Astrocyte (in vitro differentiated cells and primary cell): ENCODE measurements at regions not wholly inside any gene's neighbourhood (a gene's known extent, or its start where the extent isn't known, plus 50 kb on each side); places are given as distances from the start of the nearest gene placed in this dataset.

Experiments
- DNase-seq: peaks from one replicate; pipeline ENCODE4 v3.0.0-alpha.2; 2010; ENCODE audit warnings: low read depth
- FAIRE-seq: peaks from 2 replicates; lab custom pipeline; 2011; peaks lifted over from hg19 to GRCh38; lab: Jason Lieb, UNC
- H2AFZ ChIP-seq: 2 replicates; pipeline ENCODE4 v1.6.0; 2012; ENCODE audit warnings: low read depth, low read length, inconsistent platforms
- H3K27ac ChIP-seq: 2 replicates; pipeline ENCODE4 v1.5.1; 2011; ENCODE audit warnings: low read depth, low read length, inconsistent platforms
- H3K27me3 ChIP-seq: 2 replicates; pipeline ENCODE4 v1.6.0; 2011; ENCODE audit warnings: low read length, inconsistent platforms; ENCODE audit not compliant: insufficient read depth
- H3K36me3 ChIP-seq: 2 replicates; pipeline ENCODE4 v1.5.1; 2011; ENCODE audit warnings: low read length, inconsistent platforms; ENCODE audit not compliant: insufficient read depth
- H3K4me1 ChIP-seq: 2 replicates; pipeline ENCODE4 v1.5.1; 2011; ENCODE audit warnings: low read length, inconsistent platforms; ENCODE audit not compliant: insufficient read depth
- H3K4me2 ChIP-seq: 2 replicates; pipeline ENCODE4 v1.6.0; 2012; ENCODE audit warnings: low read length, inconsistent platforms
- H3K4me3 ChIP-seq: 2 replicates; pipeline ENCODE4 v1.5.1; 2011; ENCODE audit warnings: low read depth, mild to moderate bottlenecking, low read length, inconsistent platforms; ENCODE audit not compliant: insufficient read depth
- H3K79me2 ChIP-seq: 2 replicates; pipeline ENCODE4 v1.6.0; 2012; ENCODE audit warnings: mild to moderate bottlenecking, low read length, inconsistent platforms; ENCODE audit not compliant: insufficient read depth
- H3K9ac ChIP-seq: 2 replicates; pipeline ENCODE4 v1.6.0; 2012; ENCODE audit warnings: mild to moderate bottlenecking, low read length, inconsistent platforms
- H3K9me3 ChIP-seq: 2 replicates; pipeline ENCODE4 v1.5.1; 2012; ENCODE audit warnings: low read depth, mild to moderate bottlenecking, low read length, inconsistent platforms; ENCODE audit not compliant: insufficient read depth
- H4K20me1 ChIP-seq: 2 replicates; pipeline ENCODE4 v1.6.0; 2012; ENCODE audit warnings: low read length, inconsistent platforms; ENCODE audit not compliant: insufficient read depth
- H3K27ac Mint-ChIP-seq: one replicate; pipeline ENCODE4 v1.8.0; 2021; ENCODE audit warnings: mild to moderate bottlenecking, mixed read lengths; ENCODE audit not compliant: unreplicated experiment
- H3K27me3 Mint-ChIP-seq: one replicate; pipeline ENCODE4 v1.8.0; 2021; ENCODE audit warnings: low read depth, mixed read lengths; ENCODE audit not compliant: unreplicated experiment
- H3K36me3 Mint-ChIP-seq: one replicate; pipeline ENCODE4 v1.8.0; 2021; ENCODE audit warnings: low read depth, mixed read lengths; ENCODE audit not compliant: unreplicated experiment
- H3K4me1 Mint-ChIP-seq: one replicate; pipeline ENCODE4 v1.8.0; 2021; ENCODE audit warnings: low read depth, mixed read lengths; ENCODE audit not compliant: unreplicated experiment
- H3K4me3 Mint-ChIP-seq: one replicate; pipeline ENCODE4 v1.8.0; 2021; ENCODE audit warnings: mild to moderate bottlenecking, moderate library complexity, mixed read lengths; ENCODE audit not compliant: unreplicated experiment
- H3K9me3 Mint-ChIP-seq: one replicate; pipeline ENCODE4 v1.8.0; 2021; ENCODE audit warnings: mild to moderate bottlenecking, mixed read lengths; ENCODE audit not compliant: unreplicated experiment
- CTCF ChIP-seq: IDR thresholded peaks from 2 replicates; pipeline ENCODE4 v1.5.1; 2011; ENCODE audit warnings: low read depth, mild to moderate bottlenecking, inconsistent platforms, low read length, moderate library complexity; ENCODE audit not compliant: insufficient read depth
- EZH2 ChIP-seq: IDR thresholded peaks from 2 replicates; pipeline ENCODE4 v1.6.1; 2012; ENCODE audit warnings: mild to moderate bottlenecking, low read length, inconsistent platforms; ENCODE audit not compliant: insufficient read depth

GRCh38 chr4:129823105-129823504 lies 727.2 kb downstream of the C4orf33 start:
- H3K27ac Mint-ChIP-seq: peak overlapping the region; percentile 50
- H3K36me3 Mint-ChIP-seq: no peaks in the 10 kb centered on the region

GRCh38 chr4:129829373-129829772 lies 733.4 kb downstream of the C4orf33 start:
- FAIRE-seq (no peak), DNase-seq (no peak)
- no peaks in the 10 kb centered on the region for H3K79me2 ChIP-seq
- H3K9me3 ChIP-seq: no peaks in the 10 kb centered on the region
- no peak overlapping the region for H3K27ac ChIP-seq
- no peak overlapping the region for H2AFZ ChIP-seq
- Mint-ChIP-seq H3K27me3 (no peaks in the 10 kb centered on the region), H3K9me3 (no peaks in the 10 kb centered on the region), H3K4me3 (no peak overlapping the region), H3K36me3 (no peaks in the 10 kb centered on the region), H3K27ac (no peak overlapping the region), H3K4me1 (no peaks in the 10 kb centered on the region)
- H4K20me1 ChIP-seq: no peaks in the 10 kb centered on the region
- no peaks in the 10 kb centered on the region for H3K36me3 ChIP-seq
- H3K4me2 ChIP-seq: no peak overlapping the region
- H3K4me3 ChIP-seq: no peak overlapping the region
- no peak overlapping the region for H3K9ac ChIP-seq
- TF ChIP-seq EZH2: no peak
- no peak for TF ChIP-seq CTCF
- H3K27me3 ChIP-seq: no peaks in the 10 kb centered on the region
- H3K4me1 ChIP-seq: no peaks in the 10 kb centered on the region

More at GRCh38 chr4:129823105-129823504, 727.2 kb downstream of the C4orf33 start:
- FAIRE-seq: no peak
- H3K9me3 Mint-ChIP-seq: no peaks in the 10 kb centered on the region
- DNase-seq: no peak
- TF ChIP-seq CTCF: no peak
- no peak for TF ChIP-seq EZH2
- Histone ChIP-seq H2AFZ (no peak overlapping the region), H3K9me3 (no peaks in the 10 kb centered on the region), H3K79me2 (no peaks in the 10 kb centered on the region), H3K27me3 (no peaks in the 10 kb centered on the region), H3K4me3 (no peak overlapping the region), H4K20me1 (no peaks in the 10 kb centered on the region), H3K27ac (no peak overlapping the region), H3K9ac (no peak overlapping the region), H3K4me1 (no peaks in the 10 kb centered on the region), H3K36me3 (no peaks in the 10 kb centered on the region), H3K4me2 (peak overlapping the region; percentile 29)
- H3K4me1 Mint-ChIP-seq: peaks cover 13% of the 10 kb centered on the region
- no peaks in the 10 kb centered on the region for H3K27me3 Mint-ChIP-seq
- no peak overlapping the region for H3K4me3 Mint-ChIP-seq

GRCh38 chr4:129839687-129840086 lies 743.7 kb downstream of the C4orf33 start:
- no peaks in the 10 kb centered on the region for H3K27me3 ChIP-seq
- peak; percentile 0 for DNase-seq
- TF ChIP-seq EZH2 (no peak), CTCF (no peak)
- no peaks in the 10 kb centered on the region for H3K4me1 ChIP-seq
- no peak overlapping the region for H3K4me3 ChIP-seq
- no peaks in the 10 kb centered on the region for H3K36me3 Mint-ChIP-seq
- peaks cover 32% of the 10 kb centered on the region for H3K4me1 Mint-ChIP-seq
- H3K27ac Mint-ChIP-seq: peak overlapping the region; percentile 10
- H3K27ac ChIP-seq: no peak overlapping the region
- H4K20me1 ChIP-seq: no peaks in the 10 kb centered on the region
- no peak overlapping the region for H3K4me2 ChIP-seq
- H3K9ac ChIP-seq: no peak overlapping the region
- H3K9me3 ChIP-seq: no peaks in the 10 kb centered on the region
- H3K79me2 ChIP-seq: no peaks in the 10 kb centered on the region
- H3K9me3 Mint-ChIP-seq: peaks cover 5% of the 10 kb centered on the region
- no peaks in the 10 kb centered on the region for H3K27me3 Mint-ChIP-seq
- H2AFZ ChIP-seq: no peak overlapping the region
- FAIRE-seq: no peak
- H3K4me3 Mint-ChIP-seq: no peak overlapping the region
- H3K36me3 ChIP-seq: no peaks in the 10 kb centered on the region
